H9 (cell line): ENCODE measurements at regions not wholly inside any gene's neighbourhood (a gene's known extent, or its start where the extent isn't known, plus 50 kb on each side); places are given as distances from the start of the nearest gene placed in this dataset.

Source experiments
- DNase-seq: peaks from one replicate; pipeline ENCODE4 v3.0.0-alpha.2; 2017
- H2AFZ ChIP-seq: one replicate; pipeline ENCODE4 v1.6.1; 2013; ENCODE audit warnings: mild to moderate bottlenecking, low read length, control low read depth, moderate library complexity
- H2AK5ac ChIP-seq: 2 replicates; pipeline ENCODE4 v1.6.1; 2013; ENCODE audit warnings: low read length, control low read depth, mixed read lengths; ENCODE audit not compliant: insufficient read length
- H2BK120ac ChIP-seq: one replicate; pipeline ENCODE4 v1.6.1; 2013; ENCODE audit warnings: low read depth, mild to moderate bottlenecking, low read length, control low read depth, inconsistent platforms; ENCODE audit not compliant: poor library complexity, severe bottlenecking
- H2BK12ac ChIP-seq: 2 replicates; pipeline ENCODE4 v1.6.1; 2013; ENCODE audit warnings: low read length, control low read depth, mixed read lengths, low read depth; ENCODE audit not compliant: insufficient read length
- H2BK15ac ChIP-seq: 2 replicates; pipeline ENCODE4 v1.6.1; 2013; ENCODE audit warnings: low read depth, low read length, control low read depth
- H2BK20ac ChIP-seq: one replicate; pipeline ENCODE4 v1.6.1; 2013; ENCODE audit warnings: low read depth, mild to moderate bottlenecking, low read length, control low read depth, inconsistent platforms; ENCODE audit not compliant: poor library complexity, severe bottlenecking
- H2BK5ac ChIP-seq: 2 replicates; pipeline ENCODE4 v1.6.1; 2013; ENCODE audit warnings: low read length, control low read depth, mixed read lengths; ENCODE audit not compliant: insufficient read length
- H3K14ac ChIP-seq: 2 replicates; pipeline ENCODE4 v1.6.1; 2013; ENCODE audit warnings: low read length, control low read depth; ENCODE audit not compliant: insufficient read depth
- H3K18ac ChIP-seq: 2 replicates; pipeline ENCODE4 v1.6.1; 2013; ENCODE audit warnings: low read depth, mild to moderate bottlenecking, mixed read lengths, low read length, control low read depth; ENCODE audit not compliant: insufficient read length
- H3K23ac ChIP-seq: 2 replicates; pipeline ENCODE4 v1.6.1; 2013; ENCODE audit warnings: low read length, control low read depth, mixed read lengths, low read depth; ENCODE audit not compliant: insufficient read length
- H3K23me2 ChIP-seq: 2 replicates; pipeline ENCODE4 v1.6.1; 2013; ENCODE audit warnings: low read depth, mild to moderate bottlenecking, mixed read lengths, low read length, control low read depth; ENCODE audit not compliant: insufficient read length, poor library complexity, severe bottlenecking
- H3K27ac ChIP-seq: 2 replicates; pipeline ENCODE4 v1.5.1; 2013; ENCODE audit warnings: low read length, control low read depth, mixed read lengths, low read depth; ENCODE audit not compliant: insufficient read length
- H3K27me3 ChIP-seq: 2 replicates; pipeline ENCODE4 v1.6.1; 2013; ENCODE audit warnings: low read length, control low read depth, inconsistent platforms; ENCODE audit not compliant: insufficient read depth
- H3K4ac ChIP-seq: 2 replicates; pipeline ENCODE4 v1.6.1; 2013; ENCODE audit warnings: low read depth, mild to moderate bottlenecking, control low read depth, inconsistent platforms, low read length, moderate library complexity
- H3K4me1 ChIP-seq: 2 replicates; pipeline ENCODE4 v1.6.1; 2013; ENCODE audit warnings: low read length, control low read depth, inconsistent platforms; ENCODE audit not compliant: insufficient read depth
- H3K4me2 ChIP-seq: 2 replicates; pipeline ENCODE4 v1.6.1; 2013; ENCODE audit warnings: low read length, control low read depth, mixed read lengths; ENCODE audit not compliant: insufficient read length, insufficient read depth
- H3K56ac ChIP-seq: 2 replicates; pipeline ENCODE4 v1.6.1; 2013; ENCODE audit warnings: low read depth, mild to moderate bottlenecking, mixed read lengths, low read length, control low read depth; ENCODE audit not compliant: insufficient read length
- H3K79me1 ChIP-seq: 2 replicates; pipeline ENCODE4 v1.6.1; 2013; ENCODE audit warnings: low read depth, mild to moderate bottlenecking, moderate library complexity, low read length, control low read depth, inconsistent platforms; ENCODE audit not compliant: insufficient read depth, poor library complexity, severe bottlenecking
- H3K79me2 ChIP-seq: 2 replicates; pipeline ENCODE4 v1.6.1; 2013; ENCODE audit warnings: low read length, control low read depth, inconsistent platforms; ENCODE audit not compliant: insufficient read depth
- H3K9ac ChIP-seq: 2 replicates; pipeline ENCODE4 v1.6.1; 2013; ENCODE audit warnings: low read length, control low read depth, mixed read lengths; ENCODE audit not compliant: insufficient read length; ENCODE audit errors: extremely low read depth
- H3K9me3 ChIP-seq: one replicate; pipeline ENCODE4 v1.6.1; 2013; ENCODE audit warnings: low read depth, low read length, inconsistent platforms; ENCODE audit not compliant: control insufficient read depth
- H3T11ph ChIP-seq: one replicate; pipeline ENCODE4 v1.6.1; 2013; ENCODE audit warnings: mild to moderate bottlenecking, low read length, control low read depth, inconsistent platforms
- H4K20me1 ChIP-seq: one replicate; pipeline ENCODE4 v1.6.1; 2013; ENCODE audit not compliant: control insufficient read depth, insufficient read length, insufficient read depth
- H4K5ac ChIP-seq: 2 replicates; pipeline ENCODE4 v1.6.1; 2013; ENCODE audit warnings: low read depth, mild to moderate bottlenecking, mixed read lengths, low read length, control low read depth; ENCODE audit not compliant: insufficient read length
- H4K8ac ChIP-seq: replicated peaks from 2 replicates; pipeline ENCODE4 v1.6.1; 2013; ENCODE audit warnings: low read length, control low read depth, mixed read lengths, low read depth; ENCODE audit not compliant: insufficient read length
- H4K91ac ChIP-seq: 2 replicates; pipeline ENCODE4 v1.6.1; 2013; ENCODE audit warnings: low read depth, mild to moderate bottlenecking, moderate library complexity, mixed read lengths, low read length, control low read depth; ENCODE audit not compliant: insufficient read length
- H3K27ac Mint-ChIP-seq, 3 experiments: 2 replicates in 2 of 3; 3 replicates in 1 of 3; pipeline ENCODE4 v1.8.0; 2020 to 2021; ENCODE audit warnings: mixed read lengths in 3 of 3, mild to moderate bottlenecking in 1 of 3, moderate library complexity in 1 of 3
- H3K27me3 Mint-ChIP-seq: 2 replicates; pipeline ENCODE4 v1.8.0; 2021; ENCODE audit warnings: low read depth, mild to moderate bottlenecking, moderate library complexity, mixed read lengths
- H3K36me3 Mint-ChIP-seq, 3 experiments: 2 replicates in 2 of 3; 3 replicates in 1 of 3; pipeline ENCODE4 v1.8.0; 2020 to 2021; ENCODE audit warnings: low read depth in 3 of 3, mixed read lengths in 3 of 3; ENCODE audit not compliant: insufficient read depth in 1 of 3
- H3K4me1 Mint-ChIP-seq, 2 experiments: 2 replicates each; pipeline ENCODE4 v1.8.0; 2020; ENCODE audit warnings: mixed read lengths in 2 of 2
- H3K4me3 Mint-ChIP-seq, 2 experiments: 2 replicates in 1 of 2; 3 replicates in 1 of 2; pipeline ENCODE4 v1.8.0; 2020 to 2021; ENCODE audit warnings: mild to moderate bottlenecking in 2 of 2, mixed read lengths in 2 of 2, moderate library complexity in 1 of 2
- H3K9me3 Mint-ChIP-seq, 2 experiments: 2 replicates in 1 of 2; 3 replicates in 1 of 2; pipeline ENCODE4 v1.8.0; 2020; ENCODE audit warnings: mild to moderate bottlenecking in 2 of 2, mixed read lengths in 2 of 2, moderate library complexity in 1 of 2
- CTCF ChIP-seq: fragments of 200-600 bp; sonication (generic); conservative IDR thresholded peaks from 3 replicates; pipeline ENCODE4 v1.8.0; 2021; ENCODE audit warnings: antibody characterized with exemption, mild to moderate bottlenecking
- WGBS: extraction: QIAGEN DNeasy Blood & Tissue Kit; methylation state at CpG from one replicate; pipeline ENCODE4 v1.1.7; 2013; ENCODE audit warnings: missing lambda C conversion rate, low lambda C conversion rate, mixed read lengths; ENCODE audit not compliant: insufficient read length; ENCODE audit errors: extremely low coverage; 5-methylcytosine and 5-hydroxymethylcytosine counted together

GRCh38 chr16:55955845-55956244 is 80.7 kb upstream of the CES5A start:
- Histone ChIP-seq H3K14ac (no peak overlapping the region), H3K4me2 (no peak overlapping the region), H4K8ac (no peak overlapping the region), H2BK15ac (no peak overlapping the region), H2AK5ac (no peak overlapping the region), H2BK120ac (no peak overlapping the region), H3K9ac (no peak overlapping the region), H3K56ac (no peak overlapping the region), H4K20me1 (peaks cover 2% of the 10 kb centered on the region), H4K5ac (no peak overlapping the region), H3K4ac (no peak overlapping the region), H3K79me1 (no peaks in the 10 kb centered on the region), H3K18ac (no peak overlapping the region), H2BK20ac (no peak overlapping the region), H3K27ac (no peak overlapping the region), H2BK5ac (no peak overlapping the region), H2AFZ (no peak overlapping the region), H3K23ac (no peak overlapping the region), H3K27me3 (no peaks in the 10 kb centered on the region), H3T11ph (no peak overlapping the region), H3K9me3 (no peaks in the 10 kb centered on the region), H2BK12ac (no peak overlapping the region), H3K4me1 (no peaks in the 10 kb centered on the region), H4K91ac (no peak overlapping the region), H3K23me2 (no peaks in the 10 kb centered on the region), H3K79me2 (no peaks in the 10 kb centered on the region)
- DNase-seq = no peak
- TF ChIP-seq CTCF = no peak
- Mint-ChIP-seq H3K4me1 (peaks cover 2% of the 10 kb centered on the region in 2 experiments; a peak in 1 of 4 replicates), H3K27me3 (peaks cover 2% of the 10 kb centered on the region), H3K4me3 (no peak overlapping the region), H3K36me3 (peaks cover 0 to 6% (median 2%) of the 10 kb centered on the region in 3 experiments; a peak in 2 of 7 replicates), H3K27ac (no peak overlapping the region), H3K9me3 (peaks cover 8 to 11% of the 10 kb centered on the region in 2 experiments; a peak in 4 of 5 replicates)
- WGBS = no CpG with 5 or more reads among the region's 5 CpGs
